ENCODE measurements at regions not wholly inside any gene's neighbourhood (a gene's known extent, or its start where the extent isn't known, plus 50 kb on each side); places are given as distances from the start of the nearest gene placed in this dataset.

DNA sequence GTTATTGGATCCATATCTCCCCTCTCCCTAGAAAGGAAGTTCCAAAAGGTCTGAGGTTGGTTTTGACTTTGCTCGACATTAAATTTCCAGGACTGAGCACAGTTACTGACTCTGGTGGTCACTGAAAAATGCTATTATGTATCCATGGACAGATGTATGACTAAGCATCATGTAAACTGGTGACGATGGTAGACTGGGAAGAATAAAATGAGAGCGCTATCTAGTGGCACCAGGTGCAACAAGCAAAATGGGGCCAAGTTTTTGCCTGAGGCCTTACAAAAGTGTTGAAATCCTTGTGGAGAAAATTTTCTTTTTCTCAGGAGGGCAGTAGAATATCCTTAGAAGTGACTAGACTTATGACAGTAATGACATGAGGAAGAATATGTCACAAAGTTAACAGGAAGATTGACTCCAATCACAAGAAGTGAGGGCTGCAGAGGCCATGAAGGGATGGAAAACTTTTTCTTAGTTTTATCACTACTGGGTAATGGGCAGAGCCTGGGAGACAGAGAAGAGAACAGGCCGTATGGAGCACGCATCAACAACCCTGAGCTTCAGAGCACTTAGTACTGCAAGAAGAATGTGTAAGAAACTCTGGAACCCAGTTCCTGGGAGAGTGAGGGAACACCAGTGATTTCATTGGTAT is 88.9 kb upstream of the ELOVL5 start:
- peak; percentile 52 for DNase-seq (ENCODE audit: extremely low spot score)
- TF ChIP-seq SP1 (IDR thresholded peaks at IDR 0.05) (no peak), ARNT (IDR thresholded peaks at IDR 0.05) (no peak), FOXM1 (IDR thresholded peaks at IDR 0.05; ENCODE audit: borderline replicate concordance) (no peak), FOXK2 (IDR thresholded peaks at IDR 0.05) (no peak), TARDBP (IDR thresholded peaks at IDR 0.05) (no peak), ZNF384 (IDR thresholded peaks at IDR 0.05) (no peak), CTBP1 (IDR thresholded peaks at IDR 0.05; ENCODE audit: borderline replicate concordance) (no peak), SUZ12 (IDR thresholded peaks at IDR 0.05) (no peak), NFRKB (IDR thresholded peaks at IDR 0.05) (no peak), HDGF (IDR thresholded peaks at IDR 0.05; ENCODE audit: borderline replicate concordance) (no peak), L3MBTL2 (conservative IDR thresholded peaks at IDR 0.05) (no peak)
- TF ChIP-seq, protein P1, sequence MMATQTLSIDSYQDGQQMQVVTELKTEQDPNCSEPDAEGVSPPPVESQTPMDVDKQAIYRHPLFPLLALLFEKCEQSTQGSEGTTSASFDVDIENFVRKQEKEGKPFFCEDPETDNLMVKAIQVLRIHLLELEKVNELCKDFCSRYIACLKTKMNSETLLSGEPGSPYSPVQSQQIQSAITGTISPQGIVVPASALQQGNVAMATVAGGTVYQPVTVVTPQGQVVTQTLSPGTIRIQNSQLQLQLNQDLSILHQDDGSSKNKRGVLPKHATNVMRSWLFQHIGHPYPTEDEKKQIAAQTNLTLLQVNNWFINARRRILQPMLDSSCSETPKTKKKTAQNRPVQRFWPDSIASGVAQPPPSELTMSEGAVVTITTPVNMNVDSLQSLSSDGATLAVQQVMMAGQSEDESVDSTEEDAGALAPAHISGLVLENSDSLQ (IDR thresholded peaks at IDR 0.05), result no peak
- ChIA-PET CTCF (interaction anchor here (0.6 to 1.8 kb wide), 9 partner anchors 9 to 301 kb away, joined by 3 to 10 read pairs (median 5); no protein-coding TSS in a partner anchor), POLR2A (no interaction called here)

GRCh38 chr6:53436526-53437303 is 88.0 kb upstream of the ELOVL5 start:
- DNase-seq (ENCODE audit: extremely low spot score), result no peak
- ChIA-PET CTCF (interaction anchor here (0.7 to 1.8 kb wide), 7 partner anchors 10 to 300 kb away, joined by 3 to 10 read pairs (median 5); no protein-coding TSS in a partner anchor), POLR2A (no interaction called here)
- no peak for TF ChIP-seq TARDBP (IDR thresholded peaks at IDR 0.05)
- no peak for TF ChIP-seq HDGF (IDR thresholded peaks at IDR 0.05; ENCODE audit: borderline replicate concordance)
- TF ChIP-seq ARNT (IDR thresholded peaks at IDR 0.05), result no peak
- TF ChIP-seq ZNF384 (IDR thresholded peaks at IDR 0.05), result no peak

DNA sequence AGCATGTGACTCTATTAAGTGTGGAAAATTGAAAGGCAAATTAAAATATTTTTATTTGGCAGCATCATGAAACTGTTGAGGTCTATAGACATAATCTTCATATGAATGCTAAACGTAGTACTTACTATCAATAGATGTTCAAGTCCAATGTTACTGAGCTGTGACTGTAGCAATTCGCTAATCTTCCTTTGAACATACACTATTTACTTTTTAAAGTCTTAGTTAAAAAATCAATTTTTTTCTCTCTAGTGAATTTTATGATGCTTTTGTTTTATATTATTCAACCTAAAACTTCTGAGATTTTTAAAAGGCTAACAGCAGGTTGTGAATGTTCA is 85.2 kb upstream of the ELOVL5 start:
- TF ChIP-seq FOXM1 (IDR thresholded peaks at IDR 0.05; ENCODE audit: borderline replicate concordance) (no peak), FOXA1 (IDR thresholded peaks at IDR 0.05) (no peak), FOXK2 (IDR thresholded peaks at IDR 0.05) (no peak), ARNT (IDR thresholded peaks at IDR 0.05) (no peak)
- CTCF ChIA-PET, result interaction anchor here (1.2 kb wide), 1 partner anchor 8 kb away, joined by 3 read pairs; no protein-coding TSS in a partner anchor
- POLR2A ChIA-PET, result no interaction called here
- DNase-seq (ENCODE audit: extremely low spot score), result no peak

DNA sequence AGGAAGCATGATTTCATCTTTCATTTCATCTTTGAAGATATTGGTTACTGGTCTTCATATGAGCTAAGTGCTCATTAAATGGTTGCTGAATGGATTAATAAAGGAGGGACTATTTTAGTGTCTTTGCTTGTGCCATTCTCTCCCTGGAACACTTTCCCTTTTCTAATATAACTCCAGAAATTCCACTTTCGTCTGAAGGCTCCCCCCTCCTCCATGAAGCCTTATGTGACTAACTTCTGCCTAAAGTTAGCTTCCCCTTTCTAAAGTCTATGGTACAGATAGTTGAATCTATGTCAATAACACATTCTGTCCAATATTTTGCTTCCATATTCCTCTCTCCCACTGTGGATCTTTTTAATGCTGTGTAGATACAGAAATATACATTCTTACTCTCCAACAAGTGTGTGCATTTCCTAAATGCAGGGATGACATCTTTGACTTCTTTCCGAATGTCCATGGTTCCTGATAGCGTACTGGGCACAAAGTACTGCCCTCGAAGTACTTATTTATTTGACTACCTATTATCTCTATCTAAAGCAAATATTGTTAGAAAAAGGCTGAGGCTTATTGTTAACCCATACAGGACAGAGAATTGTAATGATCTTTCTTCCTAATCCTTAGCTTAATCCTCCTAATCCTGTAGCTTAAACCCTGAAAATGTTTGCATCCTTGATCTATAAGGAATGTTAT is 84.7 kb upstream of the ELOVL5 start:
- no peak for TF ChIP-seq TARDBP (IDR thresholded peaks at IDR 0.05)
- no peak for TF ChIP-seq L3MBTL2 (conservative IDR thresholded peaks at IDR 0.05)
- TF ChIP-seq FOXK2 (IDR thresholded peaks at IDR 0.05), result no peak
- TF ChIP-seq HDGF (IDR thresholded peaks at IDR 0.05; ENCODE audit: borderline replicate concordance), result no peak
- TF ChIP-seq ZNF384 (IDR thresholded peaks at IDR 0.05), result no peak
- no peak for TF ChIP-seq NFRKB (IDR thresholded peaks at IDR 0.05)
- TF ChIP-seq SUZ12 (IDR thresholded peaks at IDR 0.05), result no peak
- no peak for TF ChIP-seq SP1 (IDR thresholded peaks at IDR 0.05)
- TF ChIP-seq BHLHE40 (IDR thresholded peaks at IDR 0.05; ENCODE audit: borderline replicate concordance), result no peak
- no peak for TF ChIP-seq ELF4 (IDR thresholded peaks at IDR 0.05)
- no peak for TF ChIP-seq FOXA1 (IDR thresholded peaks at IDR 0.05)
- no peak for DNase-seq (ENCODE audit: extremely low spot score)
- ChIA-PET CTCF (interaction anchor here (1.2 to 1.8 kb wide), 2 partner anchors 9 to 261 kb away, joined by 3 to 13 read pairs; no protein-coding TSS in a partner anchor), POLR2A (no interaction called here)

- no peak for DNase-seq (ENCODE audit: extremely low spot score)
- ChIA-PET CTCF (interaction anchor here (1.2 to 1.8 kb wide), 2 partner anchors 10 to 260 kb away, joined by 3 to 13 read pairs; no protein-coding TSS in a partner anchor), POLR2A (no interaction called here)
- TF ChIP-seq LEF1 (IDR thresholded peaks at IDR 0.05; ENCODE audit: borderline replicate concordance), result no peak
- no peak for TF ChIP-seq FOXM1 (IDR thresholded peaks at IDR 0.05; ENCODE audit: borderline replicate concordance)
- no peak for TF ChIP-seq SUZ12 (IDR thresholded peaks at IDR 0.05)
- TF ChIP-seq BHLHE40 (IDR thresholded peaks at IDR 0.05; ENCODE audit: borderline replicate concordance), result no peak
- no peak for TF ChIP-seq ELF4 (IDR thresholded peaks at IDR 0.05)
- TF ChIP-seq TARDBP (IDR thresholded peaks at IDR 0.05), result no peak
- TF ChIP-seq NFRKB (IDR thresholded peaks at IDR 0.05), result no peak
- TF ChIP-seq SP1 (IDR thresholded peaks at IDR 0.05), result no peak
- TF ChIP-seq, protein P1 (IDR thresholded peaks at IDR 0.05), result no peak
- TF ChIP-seq ARNT (IDR thresholded peaks at IDR 0.05), result no peak
- no peak for TF ChIP-seq ZNF384 (IDR thresholded peaks at IDR 0.05)
- TF ChIP-seq FOXK2 (IDR thresholded peaks at IDR 0.05), result no peak
- no peak for TF ChIP-seq FOXA1 (IDR thresholded peaks at IDR 0.05)
- TF ChIP-seq CTBP1 (IDR thresholded peaks at IDR 0.05; ENCODE audit: borderline replicate concordance), result no peak
- no peak for TF ChIP-seq L3MBTL2 (conservative IDR thresholded peaks at IDR 0.05)
- TF ChIP-seq HDGF (IDR thresholded peaks at IDR 0.05; ENCODE audit: borderline replicate concordance), result no peak
Measured at GRCh38 chr6:53432318-53433161, 83.8 kb upstream of the ELOVL5 start.

DNA sequence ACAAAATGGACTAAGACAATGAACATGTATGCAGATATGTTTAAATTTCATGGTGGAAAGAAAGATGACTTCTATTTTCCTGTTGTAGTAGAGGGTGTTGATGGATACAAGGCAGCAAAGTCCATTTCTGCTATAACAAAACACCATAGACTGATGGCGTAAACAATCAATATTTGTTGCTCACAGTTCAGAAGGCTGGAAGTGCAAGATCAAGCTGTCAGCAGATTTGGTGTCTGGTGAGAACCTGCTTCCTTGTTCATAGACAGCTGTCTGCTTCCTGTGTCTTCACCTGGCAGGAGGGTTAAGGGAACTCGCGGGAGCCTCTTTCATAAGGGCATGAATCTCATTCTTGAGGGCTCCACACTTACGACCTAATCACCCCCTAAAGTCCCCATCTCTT is 83.0 kb upstream of the ELOVL5 start:
- POLR2A ChIA-PET, result no interaction called here

More for the DNA sequence above, 83.0 kb upstream of the ELOVL5 start:
- DNase-seq (ENCODE audit: extremely low spot score), result no peak
- no peak for TF ChIP-seq CTBP1 (IDR thresholded peaks at IDR 0.05; ENCODE audit: borderline replicate concordance)
- TF ChIP-seq NFRKB (IDR thresholded peaks at IDR 0.05), result no peak
- no peak for TF ChIP-seq HDGF (IDR thresholded peaks at IDR 0.05; ENCODE audit: borderline replicate concordance)
- TF ChIP-seq BHLHE40 (IDR thresholded peaks at IDR 0.05; ENCODE audit: borderline replicate concordance), result no peak
- TF ChIP-seq FOXA1 (IDR thresholded peaks at IDR 0.05), result no peak
- TF ChIP-seq SUZ12 (IDR thresholded peaks at IDR 0.05), result no peak
- no peak for TF ChIP-seq ARNT (IDR thresholded peaks at IDR 0.05)
- no peak for TF ChIP-seq L3MBTL2 (conservative IDR thresholded peaks at IDR 0.05)
- TF ChIP-seq, protein P1 (IDR thresholded peaks at IDR 0.05), result no peak
- TF ChIP-seq LEF1 (IDR thresholded peaks at IDR 0.05; ENCODE audit: borderline replicate concordance), result no peak
- no peak for TF ChIP-seq SP1 (IDR thresholded peaks at IDR 0.05)
- TF ChIP-seq ELF4 (IDR thresholded peaks at IDR 0.05), result no peak
- no peak for TF ChIP-seq ZNF384 (IDR thresholded peaks at IDR 0.05)
- TF ChIP-seq TARDBP (IDR thresholded peaks at IDR 0.05), result no peak
- CTCF ChIA-PET, result interaction anchor here (1.8 kb wide), 1 partner anchor 259 kb away, joined by 13 read pairs; no protein-coding TSS in a partner anchor

All from HEK293T (cell line).